Ovary (tissue), 3 donors: ENCODE measurements at regions not wholly inside any gene's neighbourhood (a gene's known extent, or its start where the extent isn't known, plus 50 kb on each side); places are given as distances from the start of the nearest gene placed in this dataset.

Source experiments
- CTCF ChIP-seq, 3 donors: fragments of 450-650 bp in 2 of 3; fragments of 200-600 bp in 1 of 3; IDR thresholded peaks; one replicate each; pipeline versions ENCODE4 v1.5.1 to v1.8.0; 2016 to 2022; ENCODE audit warnings: antibody characterized with exemption in 3 of 3, mild to moderate bottlenecking in 1 of 3
- POLR2A ChIP-seq: fragments of 450-650 bp; IDR thresholded peaks from one replicate; pipeline ENCODE4 v1.6.1; 2017; ENCODE audit warnings: antibody characterized with exemption, mild to moderate bottlenecking, moderate library complexity
- donor health status: DM: no; HTN: no; CAD: no.

- TF ChIP-seq CTCF (IDR thresholded peaks at IDR 0.05) (no peak), POLR2A (no peak)
Measured at GRCh38 chr3:152937234-152937633, 102.3 kb downstream of the P2RY1 start.
